Loucy (cell line): ENCODE measurements at regions not wholly inside any gene's neighbourhood (a gene's known extent, or its start where the extent isn't known, plus 50 kb on each side); places are given as distances from the start of the nearest gene placed in this dataset.

Source experiments
- CTCF ChIP-seq: fragments of 200-600 bp; sonication (generic); conservative IDR thresholded peaks from 2 replicates; pipeline ENCODE4 v1.5.1; 2014; ENCODE audit warnings: mild to moderate bottlenecking, antibody characterized with exemption, low read length
- EZH2phosphoT487 ChIP-seq: fragments of 200-600 bp; IDR thresholded peaks from 2 replicates; pipeline ENCODE4 v1.6.1; 2018; ENCODE audit warnings: antibody characterized with exemption, mild to moderate bottlenecking, moderate library complexity, borderline replicate concordance

- TF ChIP-seq CTCF (no peak), EZH2phosphoT487 (no peak)
These were observed 464.5 kb upstream of the CHST9 start for GRCh38 chr18:27649621-27650020.
